ENCODE measurements at regions not wholly inside any gene's neighbourhood (a gene's known extent, or its start where the extent isn't known, plus 50 kb on each side); places are given as distances from the start of the nearest gene placed in this dataset.

DNA sequence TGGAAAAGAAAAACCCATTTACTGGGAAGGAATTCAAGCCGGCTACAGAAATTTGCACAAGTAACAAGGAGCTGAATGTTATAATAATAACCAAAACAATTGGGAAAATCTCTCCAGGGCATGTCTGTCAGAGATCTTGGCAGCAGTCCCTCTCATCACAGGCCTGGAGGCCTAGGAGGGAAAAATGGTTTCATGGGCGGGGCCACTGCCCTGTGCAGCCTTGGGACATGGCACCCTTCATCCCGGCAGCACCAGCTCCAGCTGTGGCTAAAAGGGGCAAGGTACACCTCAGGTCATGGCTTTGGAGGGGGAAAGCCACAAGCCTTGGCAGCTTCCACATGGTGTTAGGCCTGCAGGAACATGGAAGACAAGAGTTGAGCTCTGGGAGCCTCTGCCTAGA lies 513.1 kb upstream of the CNKSR2 start:
- FAIRE-seq = no peak

- no peak for FAIRE-seq
These were observed 516.5 kb upstream of the CNKSR2 start for GRCh38 chrX:20857746-20858145.

- FAIRE-seq = no peak
These were observed 535.7 kb upstream of the CNKSR2 start for GRCh38 chrX:20838477-20838876.

DNA sequence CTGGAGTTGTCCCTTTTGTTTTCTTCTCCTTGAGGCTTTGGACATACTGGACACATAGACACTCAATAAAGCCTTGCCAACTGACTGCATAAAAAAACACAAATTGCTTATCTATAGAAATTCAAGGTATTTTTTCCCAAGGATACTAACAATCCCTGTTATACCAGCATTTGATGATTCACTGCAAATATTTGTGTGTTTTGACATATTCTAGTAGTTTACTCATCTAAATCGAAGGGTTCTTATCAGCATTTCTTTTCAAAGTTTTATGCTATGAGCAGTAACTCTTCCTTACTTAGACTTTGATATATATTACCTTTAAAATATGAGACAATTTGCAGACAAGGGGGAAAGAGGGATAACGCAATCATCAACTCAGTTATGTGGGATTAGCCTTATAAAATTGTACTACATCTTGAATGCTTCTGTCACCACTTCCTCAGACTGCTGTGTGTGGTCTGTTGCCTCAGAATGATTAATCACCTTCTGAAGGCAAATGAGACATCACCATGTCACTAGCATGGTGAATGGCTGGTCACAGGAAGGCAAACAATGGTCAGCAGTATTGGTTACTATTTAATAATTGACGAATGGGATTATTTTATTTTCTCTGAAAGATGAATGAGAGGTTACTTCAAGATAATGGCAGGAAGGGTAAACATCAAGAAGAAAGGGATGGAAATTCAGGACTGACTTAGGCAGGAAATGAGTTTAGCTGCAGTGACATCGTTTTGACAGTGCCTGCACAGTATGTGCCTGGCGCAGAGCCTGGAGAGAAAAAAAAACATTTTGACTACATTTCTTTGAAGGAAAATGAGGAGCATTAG lies 544.3 kb upstream of the CNKSR2 start:
- no peak for FAIRE-seq

GRCh38 chrX:20825984-20826383 lies 548.2 kb upstream of the CNKSR2 start:
- FAIRE-seq = no peak

DNA sequence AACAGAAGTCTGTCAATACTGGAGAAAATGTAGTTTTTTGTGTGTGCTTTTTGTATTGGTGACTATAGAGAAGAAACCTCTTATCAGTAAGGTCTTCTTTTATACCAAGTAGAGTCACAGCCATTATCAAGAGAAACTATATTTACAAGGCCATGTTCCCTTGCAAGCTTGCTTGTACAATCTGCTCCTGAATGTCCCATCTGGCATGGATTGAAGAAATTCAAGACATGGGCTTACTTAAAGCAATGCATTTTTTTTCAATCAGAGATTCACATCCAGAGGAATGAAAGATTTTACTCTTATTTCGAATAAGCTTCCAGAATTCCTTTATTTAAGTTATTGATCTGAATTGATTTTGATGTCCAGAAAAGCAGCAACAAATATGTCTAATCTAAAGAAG lies 537.3 kb upstream of the RPS6KA3 start:
- no peak for FAIRE-seq

GRCh38 chrX:20802036-20802435 lies 535.3 kb upstream of the RPS6KA3 start:
- no peak for FAIRE-seq

GRCh38 chrX:20796450-20796849 lies 529.7 kb upstream of the RPS6KA3 start:
- FAIRE-seq = no peak

- no peak for FAIRE-seq
These were observed 522.4 kb upstream of the RPS6KA3 start for GRCh38 chrX:20789103-20789502.

DNA sequence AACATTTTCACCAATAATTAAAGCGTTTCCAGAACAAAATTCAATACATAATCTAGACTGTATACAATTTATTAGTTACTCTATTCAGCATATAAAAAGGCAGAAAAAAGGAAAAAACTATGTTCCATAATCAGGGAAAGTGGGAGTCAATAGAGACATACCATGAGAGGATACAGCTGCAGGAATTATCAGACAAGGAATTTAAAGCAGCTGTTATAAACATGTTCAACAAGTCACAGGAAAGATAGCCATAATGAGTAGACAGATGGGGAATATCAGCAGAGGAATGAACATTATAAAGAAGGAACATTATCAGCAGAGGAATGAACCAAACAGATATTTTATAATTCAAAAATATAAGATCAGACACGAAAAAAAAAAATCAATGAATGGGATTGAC lies 500.6 kb upstream of the RPS6KA3 start:
- FAIRE-seq = no peak

- no peak for FAIRE-seq
These were observed 489.9 kb upstream of the RPS6KA3 start for GRCh38 chrX:20756585-20756984.

DNA sequence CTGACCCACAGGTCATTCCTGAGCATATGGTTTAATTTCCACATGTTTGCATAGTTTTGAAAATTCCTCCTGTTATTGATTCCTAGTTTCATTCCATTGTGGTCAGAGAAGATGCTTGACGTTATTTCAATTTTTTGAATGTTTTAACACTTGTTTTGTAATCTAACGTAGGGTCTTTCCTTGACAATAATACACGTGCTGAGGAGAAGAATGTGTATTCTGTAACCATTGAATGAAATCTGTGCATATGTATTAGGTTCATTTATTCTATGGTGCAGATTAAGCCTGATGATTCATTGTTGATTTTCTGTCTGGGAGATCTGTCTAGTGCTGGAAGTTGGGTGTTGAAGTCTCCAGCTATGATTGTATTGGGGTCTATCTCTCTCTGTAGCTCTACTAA lies 486.4 kb upstream of the RPS6KA3 start:
- FAIRE-seq = no peak

DNA sequence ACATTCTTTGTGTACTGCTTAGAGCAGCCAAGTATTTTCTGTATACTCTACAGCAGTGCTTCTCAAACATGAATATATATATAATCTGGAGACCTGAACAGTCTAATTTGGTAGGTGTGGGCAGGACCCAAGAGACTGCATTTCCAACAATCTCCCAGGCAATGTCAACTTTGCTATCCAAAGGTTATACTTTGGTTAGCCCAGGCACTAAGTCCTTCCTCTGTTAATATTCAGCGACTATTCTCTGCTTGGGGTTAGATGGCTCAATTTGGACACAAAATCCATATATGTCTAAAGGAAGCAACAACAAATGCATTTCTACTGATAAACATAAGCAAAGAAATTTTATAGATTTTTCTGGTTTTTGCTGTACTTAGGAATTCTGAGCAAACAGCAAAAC lies 480.0 kb upstream of the RPS6KA3 start:
- FAIRE-seq = no peak

- FAIRE-seq = peak; percentile 14
These were observed 476.3 kb upstream of the RPS6KA3 start for GRCh38 chrX:20743046-20743445.

DNA sequence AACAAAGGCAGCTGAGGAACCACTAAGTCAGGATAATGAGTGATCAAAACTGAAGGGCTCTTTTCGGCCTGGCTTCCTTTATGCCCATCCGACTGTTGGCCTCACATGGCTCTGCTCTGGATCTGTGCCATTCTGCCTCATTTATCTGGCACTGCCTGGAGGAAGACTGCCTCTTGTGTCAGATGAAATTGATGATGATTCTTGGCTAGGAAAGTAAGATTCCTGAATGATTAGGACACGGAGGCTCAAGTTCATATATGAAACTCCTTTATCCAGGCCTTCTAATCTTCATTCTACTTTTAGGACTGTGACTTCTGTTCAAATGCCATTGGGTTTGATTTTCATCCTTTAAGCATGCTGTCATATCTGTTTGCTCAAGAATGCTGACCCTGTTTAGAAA lies 475.4 kb upstream of the RPS6KA3 start:
- FAIRE-seq = no peak

DNA sequence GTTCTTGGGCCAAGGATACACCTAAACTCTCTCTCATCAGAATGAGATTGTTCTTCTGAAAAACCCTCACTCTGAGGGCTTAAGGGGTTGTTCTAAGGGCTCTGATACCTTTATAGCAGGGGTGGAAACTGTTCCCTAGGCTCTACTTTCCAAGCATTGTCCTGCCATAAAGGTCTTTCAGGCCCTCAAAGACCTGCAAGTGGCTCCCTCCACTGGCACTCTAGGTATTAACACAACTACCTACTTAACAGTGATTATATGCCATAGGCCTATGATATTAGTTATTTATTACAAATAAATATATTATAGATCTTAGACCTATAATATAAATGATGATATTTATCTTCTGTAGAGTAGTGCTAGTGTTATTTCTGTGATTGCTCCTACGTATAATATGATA lies 473.7 kb upstream of the RPS6KA3 start:
- no peak for FAIRE-seq

- no peak for FAIRE-seq
These were observed 472.5 kb upstream of the RPS6KA3 start for GRCh38 chrX:20739038-20739745.

DNA sequence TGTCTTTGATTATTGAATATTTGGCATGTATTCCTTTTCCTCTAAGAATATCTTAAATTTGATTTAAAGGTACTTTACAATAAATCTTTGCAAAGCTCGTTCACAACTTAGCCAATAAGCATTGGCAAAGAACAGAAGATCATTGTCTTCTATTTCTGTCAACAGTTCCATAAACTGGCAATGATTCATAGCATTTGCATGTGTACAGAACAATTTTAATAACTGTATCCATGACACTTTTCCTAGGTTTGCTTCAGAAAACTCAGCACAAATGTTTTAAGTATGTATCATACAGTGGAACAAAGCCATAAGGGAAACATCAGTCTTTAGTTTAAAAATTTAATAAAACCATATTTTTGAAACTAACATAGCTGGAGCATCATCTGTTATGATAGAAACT lies 462.7 kb upstream of the RPS6KA3 start:
- FAIRE-seq = peak; percentile 62

- no peak for FAIRE-seq
These were observed 460.7 kb upstream of the RPS6KA3 start for GRCh38 chrX:20727447-20727846.

GRCh38 chrX:20720954-20721626 lies 454.4 kb upstream of the RPS6KA3 start:
- no peak for FAIRE-seq

DNA sequence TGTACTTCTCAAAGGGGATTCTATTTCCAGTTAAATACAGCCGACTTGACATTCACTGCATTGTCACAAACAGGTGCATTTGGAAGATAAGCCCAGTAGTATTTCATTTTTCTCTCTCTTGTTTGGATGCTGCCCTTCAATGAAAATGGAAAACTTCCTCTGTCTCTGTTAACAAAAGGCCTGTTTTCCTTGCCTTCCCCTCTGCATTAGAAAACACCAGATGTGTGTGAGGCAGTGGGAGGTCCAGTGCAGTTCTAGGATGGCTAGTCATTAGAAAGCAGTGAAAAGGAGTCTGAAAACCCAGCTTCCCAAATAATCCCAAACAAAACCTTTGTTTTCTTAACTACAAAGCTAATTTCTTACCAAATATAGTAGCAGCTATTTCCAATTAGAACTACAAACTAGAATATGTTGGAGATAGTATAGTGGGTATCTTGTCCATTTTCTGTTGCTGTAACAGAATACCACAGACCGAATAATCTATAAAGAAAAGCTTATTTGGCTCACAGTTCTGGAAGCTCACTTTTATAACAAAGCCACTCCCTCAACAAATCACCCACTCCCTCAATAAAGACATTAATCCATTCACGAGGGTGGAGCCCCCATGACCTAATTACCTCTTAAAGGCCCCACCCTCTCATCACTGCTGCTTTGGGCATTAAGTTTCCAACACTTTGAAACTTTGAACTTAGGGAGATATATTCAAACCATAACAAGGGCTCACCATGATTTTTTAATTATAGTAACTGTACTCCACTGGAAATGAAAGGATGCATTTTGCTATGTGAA lies 452.1 kb upstream of the RPS6KA3 start:
- no peak for FAIRE-seq

- FAIRE-seq = no peak
These were observed 448.5 kb upstream of the RPS6KA3 start for GRCh38 chrX:20715176-20715575.

DNA sequence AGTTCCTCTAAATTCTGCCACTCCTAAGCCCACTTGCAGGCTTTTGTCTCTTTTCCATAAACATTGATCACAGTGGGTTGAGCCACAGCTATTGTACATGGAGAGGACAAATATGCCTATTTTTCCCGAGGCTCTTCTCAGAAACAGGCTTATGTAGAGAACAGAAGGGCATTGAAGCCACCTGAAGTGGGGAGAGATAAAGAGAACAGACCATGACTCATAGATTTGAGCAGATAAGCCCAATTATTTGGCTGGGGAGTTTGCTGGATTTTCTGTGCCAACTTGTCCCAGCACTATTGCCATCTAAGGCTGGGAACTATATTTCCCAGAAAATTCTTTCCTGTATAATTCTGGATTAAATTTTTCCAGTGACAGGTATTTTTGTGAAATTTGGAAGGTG lies 446.1 kb upstream of the RPS6KA3 start:
- FAIRE-seq = no peak
